ENCODE measurements at regions not wholly inside any gene's neighbourhood (a gene's known extent, or its start where the extent isn't known, plus 50 kb on each side); places are given as distances from the start of the nearest gene placed in this dataset.

- Histone ChIP-seq H3K27ac (ENCODE audit: low read depth, low read length) (no peak overlapping the region), H3K27me3 (ENCODE audit: control insufficient read depth, insufficient read depth, low read length) (no peaks in the 10 kb centered on the region), H3K9me3 (ENCODE audit: control insufficient read depth, insufficient read depth, low read length) (no peaks in the 10 kb centered on the region), H3K4me3 (ENCODE audit: low read depth, low read length) (no peak overlapping the region)
- no peak for DNase-seq (ENCODE audit: low read depth, low spot score)
- ChIA-PET CTCF (no interaction called here), POLR2A (no interaction called here)
- no peak for TF ChIP-seq CTCF (IDR thresholded peaks at IDR 0.05; ENCODE audit: low read depth, low read length)
Observed at GRCh38 chr10:57699944-57700343, 567.8 kb downstream of the IPMK start.

- H3K27me3 ChIP-seq (ENCODE audit: control insufficient read depth, insufficient read depth, low read length): no peaks in the 10 kb centered on the region
- H3K9me3 ChIP-seq (ENCODE audit: control insufficient read depth, insufficient read depth, low read length): no peaks in the 10 kb centered on the region
- TF ChIP-seq CTCF (IDR thresholded peaks at IDR 0.05; ENCODE audit: low read depth, low read length): no peak
- no peak overlapping the region for H3K4me3 ChIP-seq (ENCODE audit: low read depth, low read length)
- no peak overlapping the region for H3K27ac ChIP-seq (ENCODE audit: low read depth, low read length)
- DNase-seq (ENCODE audit: low read depth, low spot score): no peak
- CTCF ChIA-PET: interaction anchor here (0.6 kb wide), 1 partner anchor 10 kb away, joined by 5 read pairs; no protein-coding TSS in a partner anchor
- POLR2A ChIA-PET: no interaction called here
Observed at GRCh38 chr10:57696641-57697040, 571.1 kb downstream of the IPMK start.

- Histone ChIP-seq H3K27me3 (ENCODE audit: control insufficient read depth, insufficient read depth, low read length) (no peaks in the 10 kb centered on the region), H3K27ac (ENCODE audit: low read depth, low read length) (no peak overlapping the region), H3K9me3 (ENCODE audit: control insufficient read depth, insufficient read depth, low read length) (no peaks in the 10 kb centered on the region), H3K4me3 (ENCODE audit: low read depth, low read length) (no peak overlapping the region)
- DNase-seq (ENCODE audit: low read depth, low spot score): no peak
- no peak for TF ChIP-seq CTCF (IDR thresholded peaks at IDR 0.05; ENCODE audit: low read depth, low read length)
- ChIA-PET CTCF (no interaction called here), POLR2A (no interaction called here)
Observed at GRCh38 chr10:57694956-57695608, 572.6 kb downstream of the IPMK start.

- no peak for TF ChIP-seq CTCF (IDR thresholded peaks at IDR 0.05; ENCODE audit: low read depth, low read length)
- ChIA-PET CTCF (no interaction called here), POLR2A (interaction anchor here (0.7 kb wide), 1 partner anchor 300 kb away, joined by 3 read pairs; no protein-coding TSS in a partner anchor)
- H3K27ac ChIP-seq (ENCODE audit: low read depth, low read length): no peak overlapping the region
- no peaks in the 10 kb centered on the region for H3K9me3 ChIP-seq (ENCODE audit: control insufficient read depth, insufficient read depth, low read length)
- H3K4me3 ChIP-seq (ENCODE audit: low read depth, low read length): no peak overlapping the region
- H3K27me3 ChIP-seq (ENCODE audit: control insufficient read depth, insufficient read depth, low read length): no peaks in the 10 kb centered on the region
- no peak for DNase-seq (ENCODE audit: low read depth, low spot score)
Observed at GRCh38 chr10:57692255-57692980, 575.3 kb downstream of the IPMK start.

GRCh38 chr10:57689596-57690297 is 577.9 kb downstream of the IPMK start:
- TF ChIP-seq CTCF (IDR thresholded peaks at IDR 0.05; ENCODE audit: low read depth, low read length): no peak
- ChIA-PET CTCF (no interaction called here), POLR2A (no interaction called here)
- Histone ChIP-seq H3K9me3 (ENCODE audit: control insufficient read depth, insufficient read depth, low read length) (no peaks in the 10 kb centered on the region), H3K27me3 (ENCODE audit: control insufficient read depth, insufficient read depth, low read length) (no peaks in the 10 kb centered on the region), H3K4me3 (ENCODE audit: low read depth, low read length) (no peak overlapping the region), H3K27ac (ENCODE audit: low read depth, low read length) (no peak overlapping the region)
- no peak for DNase-seq (ENCODE audit: low read depth, low spot score)

All from AG04450 (cell line).